Hypothalamus (tissue), 51 donors: ENCODE measurements at regions not wholly inside any gene's neighbourhood (a gene's known extent, or its start where the extent isn't known, plus 50 kb on each side); places are given as distances from the start of the nearest gene placed in this dataset.
"Not testable (repeated sequence)": the region's sequence is repeated elsewhere in the genome, so short reads cannot be mapped to it uniquely, and the experiment has no call there.

Experiments used
- DNase-seq, 51 donors: peaks; one replicate each; lab custom pipeline; 2025; lab: John Stamatoyannopoulos, UW

DNA sequence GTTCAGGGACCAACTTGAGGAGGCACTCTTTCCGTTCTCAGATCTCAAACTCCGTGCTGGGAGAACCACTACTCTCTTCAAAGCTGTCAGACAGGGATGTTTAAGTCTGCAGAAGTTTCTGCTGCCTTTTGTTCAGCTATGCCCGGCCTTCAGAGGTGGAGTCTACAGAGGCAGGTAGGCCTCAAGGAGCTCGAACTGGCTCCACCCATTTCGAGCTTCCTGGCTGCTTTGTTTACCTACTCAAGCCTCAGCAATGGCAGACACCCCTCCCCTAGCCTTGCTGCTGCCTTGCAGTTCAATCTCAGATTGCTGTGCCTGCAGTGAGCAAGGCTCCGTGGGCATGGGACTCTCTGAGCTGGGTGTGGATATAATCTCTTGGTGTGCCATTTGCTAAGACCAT is 108.2 kb downstream of the DHRS2 start:
- DNase-seq = not testable (repeated sequence)

DNA sequence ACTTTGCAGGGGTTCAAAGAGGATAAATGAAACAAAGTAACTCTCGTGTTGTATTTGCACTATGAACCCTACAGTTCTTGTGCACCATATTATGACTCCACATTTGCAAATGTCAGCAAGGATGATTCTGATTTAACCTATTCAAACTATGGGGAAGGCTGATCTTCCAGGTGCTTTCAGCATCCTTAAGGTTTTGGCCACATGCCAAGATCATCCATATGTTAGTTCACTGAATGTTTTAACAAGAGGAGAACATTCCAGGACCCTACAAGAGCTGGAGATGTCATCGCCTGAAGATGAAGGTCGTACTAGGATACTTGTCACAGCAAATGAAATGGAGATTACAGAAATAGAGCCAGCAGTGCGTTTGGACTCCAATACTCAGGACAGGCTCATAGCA is 114.2 kb downstream of the DHRS2 start:
- DNase-seq = no peak

- DNase-seq = no peak
These were observed 115.5 kb downstream of the DHRS2 start for GRCh38 chr14:23751616-23752015.

- DNase-seq = no peak
These were observed 127.2 kb downstream of the DHRS2 start for GRCh38 chr14:23763394-23763793.

DNA sequence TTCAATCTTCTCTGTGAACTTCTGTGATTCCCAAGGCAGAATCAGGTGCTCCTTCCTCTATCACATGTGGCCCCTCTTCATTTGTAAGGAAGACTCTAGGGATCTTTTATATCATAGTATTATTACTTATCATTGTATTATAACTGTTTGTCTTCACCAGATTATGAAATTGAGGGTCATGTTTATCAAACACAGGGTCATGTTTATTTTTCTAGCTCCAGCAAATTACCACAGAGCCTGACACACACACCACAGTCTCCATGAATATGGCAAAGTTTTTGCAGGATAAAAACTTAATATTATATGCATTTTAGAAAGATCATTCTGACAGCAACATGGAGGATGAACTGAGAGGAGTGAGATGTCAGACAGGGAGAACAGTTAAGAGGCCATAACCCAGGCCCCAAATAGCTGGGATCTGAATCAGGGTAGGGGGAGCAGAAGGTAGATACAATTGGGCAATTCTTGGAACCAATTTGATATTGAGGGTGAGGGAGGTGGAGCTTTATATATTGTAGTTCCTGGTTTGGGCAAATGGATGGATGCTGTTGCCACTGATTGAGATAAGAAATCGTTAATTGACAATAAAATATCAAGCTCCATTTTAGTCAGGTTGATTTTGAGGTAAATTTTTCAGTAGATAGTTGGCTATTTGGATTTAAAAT is 130.7 kb downstream of the DHRS2 start:
- DNase-seq = no peak

GRCh38 chr14:23769221-23769728 is 133.1 kb downstream of the DHRS2 start:
- not testable (repeated sequence) for DNase-seq

DNA sequence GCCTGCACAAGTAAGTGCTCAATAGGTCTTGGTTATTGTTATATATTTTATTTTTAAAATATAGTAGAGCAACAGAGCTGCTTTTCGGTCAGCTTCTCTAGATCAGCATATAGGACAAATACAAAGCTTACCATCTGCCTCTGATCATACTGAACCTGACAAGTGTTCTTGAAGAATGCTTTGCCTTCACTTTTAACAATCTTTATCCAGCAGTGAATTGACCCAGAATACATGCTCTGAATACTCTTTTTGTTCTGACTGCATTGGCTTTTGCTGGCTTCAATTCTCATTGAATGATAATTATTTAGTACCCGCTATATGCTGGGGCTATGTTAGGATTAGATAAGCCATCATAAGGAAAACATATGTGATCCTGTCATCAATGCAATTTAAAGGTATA is 137.8 kb downstream of the DHRS2 start:
- DNase-seq = no peak

DNA sequence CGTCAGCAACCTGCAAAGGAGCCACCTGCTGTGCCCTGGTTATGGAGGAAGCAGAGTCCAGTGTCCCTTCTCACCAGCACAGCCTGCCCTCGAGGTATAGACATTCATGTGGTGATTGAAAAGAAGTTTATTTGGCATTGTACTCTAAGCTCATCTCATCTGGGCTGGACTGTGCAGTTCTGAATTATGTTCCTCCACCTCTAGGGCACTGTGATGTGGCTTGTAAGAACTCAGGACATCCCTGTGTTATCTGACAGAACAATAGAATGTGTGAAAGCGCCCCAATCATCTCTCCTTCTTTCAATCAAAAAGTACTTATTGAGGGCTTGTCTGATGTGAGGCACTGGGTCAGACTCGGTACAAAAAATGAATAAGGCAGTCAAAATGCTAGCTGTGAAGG is 140.1 kb downstream of the DHRS2 start:
- no peak for DNase-seq

GRCh38 chr14:23785208-23785607 is 149.0 kb downstream of the DHRS2 start:
- DNase-seq = no peak

DNA sequence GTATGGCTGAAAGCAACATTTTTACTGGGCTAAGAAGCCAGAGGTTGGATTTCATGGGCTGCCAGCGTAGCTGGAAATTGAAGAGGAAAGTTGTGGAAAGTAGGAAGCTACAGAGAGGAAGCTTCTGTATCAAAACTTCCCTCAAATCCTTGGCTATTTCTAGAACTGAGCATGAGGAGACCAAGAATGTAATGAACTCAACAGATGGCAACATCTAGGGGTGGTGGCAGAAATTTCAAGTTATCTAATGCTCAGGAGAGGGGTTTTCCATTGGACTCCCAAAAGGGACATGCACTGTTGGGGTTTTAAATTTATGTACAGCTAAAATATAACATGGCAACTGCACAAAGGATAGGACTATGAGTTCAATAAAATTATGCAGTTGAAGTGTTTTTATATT is 151.3 kb downstream of the DHRS2 start:
- no peak for DNase-seq

GRCh38 chr14:23789696-23790095 is 153.5 kb downstream of the DHRS2 start:
- DNase-seq = no peak

DNA sequence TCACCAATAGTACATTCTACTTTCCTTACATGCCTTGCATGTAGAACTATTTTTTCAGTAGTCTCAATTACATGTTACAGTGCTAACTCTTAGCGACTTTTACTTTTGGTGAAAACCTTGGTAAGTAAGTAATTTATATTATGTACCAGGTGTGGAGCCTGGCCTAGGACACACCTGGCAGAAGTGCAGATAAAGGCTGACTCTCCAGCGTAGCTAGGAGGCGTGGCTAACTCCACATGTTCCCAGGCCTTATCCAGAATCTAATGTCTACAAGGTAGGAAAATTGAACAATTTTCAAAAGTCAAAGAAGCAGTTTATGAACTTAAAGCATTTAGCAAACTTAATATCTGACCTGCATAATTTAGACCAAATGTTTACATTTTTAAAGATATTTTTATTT is 157.4 kb downstream of the DHRS2 start:
- DNase-seq = no peak

GRCh38 chr14:23800811-23801210 is 152.8 kb upstream of the DHRS4 start:
- no peak for DNase-seq

DNA sequence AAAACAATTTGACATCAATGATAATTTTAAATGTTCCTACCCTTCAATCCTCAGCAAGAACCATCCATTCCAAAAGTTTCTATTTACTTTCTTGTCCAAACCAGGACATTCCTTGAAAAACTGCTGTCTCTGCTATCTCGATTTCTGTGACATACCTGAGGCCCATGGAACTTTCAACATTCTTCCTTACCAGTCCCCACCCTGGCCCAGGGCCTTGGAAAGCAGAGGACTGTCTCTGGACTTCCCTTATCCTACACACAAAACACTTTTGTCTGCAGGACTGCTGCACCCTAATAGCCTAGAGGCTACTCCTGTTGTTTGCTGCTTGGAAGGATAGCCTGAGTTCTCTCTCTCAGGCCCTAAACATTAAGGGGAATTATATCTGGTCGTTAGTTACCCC is 151.8 kb upstream of the DHRS4 start:
- DNase-seq = no peak

GRCh38 chr14:23804817-23805216 is 148.8 kb upstream of the DHRS4 start:
- no peak for DNase-seq

DNA sequence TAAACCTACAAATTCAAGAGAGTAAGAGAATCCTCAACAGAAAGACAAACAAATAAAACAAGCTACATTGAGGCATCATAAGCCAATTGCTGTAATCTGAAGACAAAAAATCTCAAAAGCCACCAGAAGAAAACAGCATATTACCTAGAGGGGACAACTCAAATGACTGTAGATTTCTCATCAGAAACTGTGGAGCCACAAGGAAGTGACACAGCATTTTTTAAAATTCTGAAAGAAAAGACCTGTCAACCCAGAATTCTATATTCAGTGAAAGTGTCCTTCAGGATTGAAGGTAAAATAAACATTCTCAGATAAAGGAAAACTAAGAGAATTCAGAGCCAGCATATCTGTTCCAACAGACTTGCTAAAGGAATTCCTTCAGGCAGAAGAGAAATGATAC is 147.8 kb upstream of the DHRS4 start:
- no peak for DNase-seq

DNA sequence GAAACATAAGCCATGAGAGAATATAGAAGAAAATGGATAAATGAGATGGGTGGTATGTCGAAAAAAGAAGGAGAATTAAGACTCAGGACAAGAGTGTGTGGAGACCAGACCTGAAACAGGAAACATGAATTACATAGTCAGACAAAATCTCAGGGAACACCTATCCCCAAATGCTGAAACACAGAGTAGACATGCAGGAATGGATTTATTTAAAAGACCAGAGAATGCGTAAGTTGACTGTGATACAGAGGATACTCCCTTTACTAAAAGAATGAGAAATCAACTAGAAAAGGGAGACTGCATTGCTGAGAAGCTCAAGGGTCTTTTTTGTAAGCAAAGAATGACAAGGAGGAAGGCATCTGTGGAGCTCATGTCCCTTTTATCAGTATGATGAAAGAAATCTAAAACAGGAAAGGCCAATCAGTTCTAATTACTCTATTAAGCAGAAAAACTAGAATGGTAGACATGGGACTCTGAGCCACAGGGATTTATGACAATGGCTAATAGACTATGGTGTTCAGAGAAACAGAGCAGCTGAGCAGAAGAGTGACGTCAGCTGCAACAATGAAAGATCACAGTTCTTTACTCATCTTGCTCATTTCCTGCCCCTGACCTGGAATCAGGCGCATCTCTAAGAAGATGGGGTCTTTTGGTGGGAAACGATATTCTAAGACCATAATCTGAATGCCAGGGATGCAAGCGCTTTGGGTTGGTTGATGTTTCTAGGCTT is 138.9 kb upstream of the DHRS4 start:
- peak in 1 of 51 donors; percentile 18 for DNase-seq

DNA sequence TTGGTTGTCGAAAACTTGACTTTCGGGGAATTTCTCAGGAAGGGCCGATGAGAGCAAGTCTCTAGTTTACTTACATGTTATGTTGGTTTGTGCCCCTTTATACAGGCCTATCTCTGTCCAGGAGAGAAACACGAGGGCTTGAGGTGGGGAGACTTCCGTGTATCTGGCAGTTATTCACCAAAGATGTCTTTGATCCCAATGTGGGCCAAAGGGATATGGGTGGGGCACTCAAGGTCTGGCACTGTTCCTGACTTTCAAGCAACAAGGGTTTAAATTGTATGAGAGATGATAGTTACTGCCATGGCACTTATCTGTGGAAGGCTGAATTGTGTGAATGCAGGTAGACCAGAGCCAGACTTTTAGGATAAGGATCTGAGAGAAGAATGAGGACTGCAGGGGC is 137.2 kb upstream of the DHRS4 start:
- no peak for DNase-seq

DNA sequence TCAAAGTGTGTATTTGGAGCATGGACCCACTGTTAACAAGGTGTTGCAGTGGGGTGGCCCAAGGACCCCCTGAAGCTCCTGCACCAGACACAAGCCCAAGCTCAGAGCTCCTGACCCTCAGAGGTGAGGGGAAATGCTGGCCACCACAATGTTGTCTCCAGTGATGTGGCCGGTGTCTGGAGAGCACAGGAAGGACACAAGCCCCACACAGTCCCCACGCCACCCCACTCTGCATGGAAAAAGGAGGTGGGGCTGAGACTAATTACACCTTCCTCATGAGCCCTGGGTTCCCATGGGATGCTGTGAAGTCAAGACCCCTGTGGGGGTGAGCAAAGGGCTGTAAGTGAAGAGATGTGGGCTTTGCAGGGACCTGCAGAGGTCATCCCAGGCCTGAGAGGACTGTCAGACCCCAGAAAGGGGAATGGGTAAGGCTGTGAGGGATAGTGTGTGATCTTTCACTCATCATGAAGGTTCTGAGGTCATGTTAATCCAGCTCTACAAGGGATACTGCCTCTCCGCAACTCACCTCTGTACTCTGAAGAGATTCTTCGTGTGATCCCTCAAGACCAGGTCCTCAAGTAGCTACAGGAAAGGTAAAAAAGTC is 136.3 kb upstream of the DHRS4 start:
- no peak for DNase-seq

GRCh38 chr14:23827100-23827892 is 126.3 kb upstream of the DHRS4 start:
- DNase-seq = no peak

DNA sequence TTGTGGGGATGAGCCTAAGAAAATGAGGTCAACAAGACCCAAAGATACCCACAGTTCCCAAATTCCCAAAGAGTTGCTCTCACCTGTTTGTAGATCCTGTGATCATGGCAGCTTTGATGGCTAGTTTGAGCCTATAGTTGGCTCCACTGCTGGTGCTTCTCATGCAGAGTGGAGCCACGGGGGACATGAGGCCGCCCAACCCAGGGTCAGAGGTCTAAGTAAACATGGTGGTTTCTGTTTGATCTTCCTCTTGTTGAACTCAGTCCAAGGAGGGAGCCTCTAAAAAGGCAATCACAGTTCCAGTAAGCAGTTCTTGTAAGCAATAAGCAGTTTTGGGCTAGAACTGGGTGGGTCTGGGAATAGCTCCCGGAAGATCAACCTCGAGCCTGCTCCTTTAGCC is 125.6 kb upstream of the DHRS4 start:
- no peak for DNase-seq
